HG03159 (cell line): ENCODE measurements at regions not wholly inside any gene's neighbourhood (a gene's known extent, or its start where the extent isn't known, plus 50 kb on each side); places are given as distances from the start of the nearest gene placed in this dataset.
"Not testable (repeated sequence)": the region's sequence is repeated elsewhere in the genome, so short reads cannot be mapped to it uniquely, and the experiment has no call there.

ENCODE experiments used
- ATAC-seq: cut with Tn5 transposase; IDR thresholded peaks from one replicate; pipeline ENCODE4 v1.9.1; 2021; ENCODE audit warnings: mild to moderate bottlenecking, moderate library complexity; ENCODE audit not compliant: unreplicated experiment

DNA sequence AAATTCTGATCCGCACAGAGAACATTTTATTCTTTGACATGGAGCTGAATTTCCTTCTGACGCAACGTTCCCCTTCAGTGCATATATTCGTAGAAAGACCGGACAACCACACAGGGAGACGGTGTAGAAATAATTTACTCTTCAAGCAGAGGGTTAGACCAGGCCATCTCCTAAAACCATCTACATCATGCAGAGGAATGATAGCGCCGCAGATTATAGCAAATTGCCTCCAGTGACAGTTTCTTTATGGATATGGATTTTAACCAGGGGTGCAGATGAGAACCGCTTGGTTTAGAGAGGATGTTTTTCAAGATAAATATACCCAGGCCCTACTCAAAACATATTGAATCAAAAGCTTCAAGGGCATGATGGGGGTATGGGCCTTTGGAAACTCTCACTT lies 759.3 kb upstream of the AUTS2 start:
- ATAC-seq, result no peak

DNA sequence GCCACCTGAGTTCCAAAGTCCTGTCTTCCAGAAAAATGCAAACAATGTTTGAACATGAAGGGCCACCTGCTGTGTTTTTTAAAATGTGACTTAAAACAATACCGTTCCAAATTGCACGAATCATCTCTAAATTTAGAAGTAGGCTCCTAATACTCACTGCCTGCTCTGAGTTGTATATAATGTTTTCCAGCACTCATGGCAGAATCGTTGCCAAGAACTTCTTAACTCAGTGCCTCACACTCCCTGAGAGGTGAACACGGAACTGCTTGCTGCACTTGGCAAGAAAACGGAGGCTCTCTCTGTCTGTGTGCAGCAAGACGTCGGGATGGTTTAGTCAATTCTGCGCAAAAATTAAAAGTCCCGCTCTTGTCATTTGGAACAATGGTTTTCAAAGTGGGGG lies 757.3 kb upstream of the AUTS2 start:
- ATAC-seq, result no peak

DNA sequence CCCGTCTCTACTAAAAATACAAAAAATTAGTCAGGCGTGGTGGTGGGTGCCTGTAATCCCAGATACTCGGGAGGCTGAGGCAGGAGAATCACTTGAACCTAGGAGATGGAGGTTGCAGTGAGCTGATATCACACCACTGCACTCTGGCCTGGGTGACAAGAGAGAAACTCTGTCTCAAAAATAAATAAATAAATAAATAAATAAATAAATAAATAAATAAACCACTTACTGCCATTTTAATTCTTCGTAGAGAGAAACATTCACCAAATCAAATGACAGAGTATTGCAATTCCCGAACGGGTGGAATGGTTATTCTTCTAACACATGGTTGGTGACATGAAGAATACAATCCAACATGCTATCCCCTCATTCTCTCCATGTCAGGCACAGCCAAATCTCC lies 754.3 kb upstream of the AUTS2 start:
- not testable (repeated sequence) for ATAC-seq

- no peak for ATAC-seq
These were observed 751.4 kb upstream of the AUTS2 start for GRCh38 chr7:68846811-68847325.

DNA sequence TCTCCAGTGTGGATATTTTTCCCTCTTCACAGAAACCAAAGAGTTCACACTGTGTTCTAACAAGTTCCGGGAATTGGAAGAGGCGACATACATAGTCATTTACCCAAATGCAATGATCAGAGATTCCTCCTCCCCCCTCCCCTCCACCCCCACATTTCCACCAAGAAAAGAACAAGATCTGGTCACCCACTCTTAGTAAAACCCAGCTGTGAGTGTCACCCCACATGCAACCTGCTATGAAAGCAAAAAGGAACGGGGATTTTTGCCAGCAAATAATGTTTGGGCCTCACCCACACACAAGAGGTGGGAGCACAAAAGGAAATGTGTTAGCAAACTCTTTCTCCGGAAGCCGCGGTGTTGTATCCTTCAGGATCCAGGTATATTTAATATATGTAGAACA lies 745.0 kb upstream of the AUTS2 start:
- ATAC-seq, result no peak

DNA sequence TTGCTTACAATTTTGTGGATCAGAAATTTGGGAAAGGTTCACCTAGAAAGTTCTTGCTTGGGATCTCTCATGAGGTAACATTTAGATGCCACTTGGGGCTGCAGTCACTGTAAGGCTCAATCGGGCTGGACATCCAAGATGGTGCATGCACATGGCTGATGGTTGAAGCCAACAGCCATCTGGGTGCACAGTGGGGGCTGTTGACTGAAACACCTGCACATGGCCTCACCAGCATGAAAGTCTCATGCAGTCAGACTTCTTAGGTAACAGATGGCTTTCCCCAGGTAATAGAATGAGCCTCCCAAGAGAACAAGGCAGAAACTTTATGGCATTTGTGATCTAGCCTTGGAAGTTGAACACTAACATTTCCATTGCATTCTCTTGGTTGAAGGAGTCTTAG lies 740.7 kb upstream of the AUTS2 start:
- ATAC-seq, result no peak

- no peak for ATAC-seq
These were observed 739.8 kb upstream of the AUTS2 start for GRCh38 chr7:68858497-68858896.

DNA sequence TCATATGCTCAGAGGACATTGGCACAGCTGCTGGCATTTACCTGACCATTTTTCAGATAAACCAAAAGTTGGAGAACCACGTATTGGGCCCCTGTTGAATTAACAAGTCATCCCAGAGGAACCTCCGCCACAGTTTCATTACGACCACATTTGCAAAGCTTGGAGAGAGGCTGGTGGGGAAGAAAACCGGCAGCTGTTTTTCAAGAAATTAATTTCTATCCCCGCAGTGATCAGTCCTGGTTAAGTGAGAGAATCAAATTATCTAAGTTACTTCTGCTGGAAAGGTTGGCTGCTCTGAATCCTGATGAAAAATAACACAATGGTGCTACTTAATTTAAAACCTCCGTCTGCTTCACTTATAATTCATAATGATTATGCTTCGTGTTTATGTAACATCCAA lies 737.1 kb upstream of the AUTS2 start:
- ATAC-seq, result no peak

- ATAC-seq, result no peak
These were observed 736.0 kb upstream of the AUTS2 start for GRCh38 chr7:68862261-68862660.

- no peak for ATAC-seq
These were observed 735.5 kb upstream of the AUTS2 start for GRCh38 chr7:68862736-68863135.

DNA sequence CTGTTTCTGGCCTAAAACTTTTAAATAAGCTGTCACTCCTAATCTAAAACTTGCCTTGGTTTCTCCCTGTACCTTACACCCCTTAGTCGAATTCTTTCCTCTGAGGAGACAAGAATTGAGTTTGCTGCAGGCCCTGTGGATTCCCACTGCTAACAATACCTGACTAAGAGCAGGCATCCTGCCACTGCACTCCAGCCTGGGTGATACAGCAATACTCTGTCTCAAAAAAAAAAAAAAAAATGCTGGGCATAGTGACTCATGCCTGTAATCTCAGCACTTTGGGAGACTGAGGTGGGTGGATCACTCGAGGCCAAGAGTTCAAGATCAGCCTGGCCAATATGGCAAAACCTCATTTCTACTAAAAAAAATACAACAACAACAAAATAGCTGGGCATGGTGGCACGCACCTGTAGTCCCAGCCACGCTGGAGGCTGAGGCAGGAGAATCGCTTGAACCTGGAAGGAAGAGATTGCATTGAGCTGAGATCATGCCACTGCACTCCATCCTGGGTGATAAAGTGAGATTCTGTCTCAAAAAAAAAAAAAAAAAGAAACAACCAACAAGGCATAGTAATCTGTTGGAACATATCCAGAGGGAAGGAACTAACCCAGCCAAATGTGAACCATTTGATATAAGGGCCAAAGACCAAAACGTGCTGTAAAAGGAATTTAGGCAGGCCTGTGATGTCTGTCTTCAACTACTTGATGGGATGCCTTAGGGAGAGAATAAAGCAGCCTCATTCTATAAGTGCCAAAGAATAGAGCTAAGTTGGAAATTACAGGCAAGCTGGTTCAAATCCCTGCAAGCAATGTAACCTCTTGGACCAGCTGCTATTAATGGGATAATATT lies 732.7 kb upstream of the AUTS2 start:
- no peak for ATAC-seq

- no peak for ATAC-seq
These were observed 732.1 kb upstream of the AUTS2 start for GRCh38 chr7:68866200-68866570.

DNA sequence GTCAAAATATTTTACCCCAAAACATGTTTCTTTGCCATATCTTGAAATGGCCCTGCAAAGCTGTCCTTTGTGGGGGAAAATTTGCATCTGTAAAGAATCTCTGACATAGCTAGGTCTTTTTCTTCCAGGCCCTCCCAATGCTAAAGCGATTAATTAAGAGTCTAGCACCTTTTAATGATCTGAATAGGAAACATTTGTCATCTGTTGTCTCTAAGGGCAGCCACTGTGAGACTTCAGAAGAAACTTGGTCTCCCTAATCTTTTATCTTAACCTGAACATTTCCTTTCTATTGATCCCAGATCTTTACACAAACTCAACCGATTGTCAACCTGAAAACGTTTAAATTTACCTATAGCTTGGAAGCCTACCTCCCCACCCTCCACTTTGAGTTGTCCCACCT lies 731.6 kb upstream of the AUTS2 start:
- not testable (repeated sequence) for ATAC-seq

DNA sequence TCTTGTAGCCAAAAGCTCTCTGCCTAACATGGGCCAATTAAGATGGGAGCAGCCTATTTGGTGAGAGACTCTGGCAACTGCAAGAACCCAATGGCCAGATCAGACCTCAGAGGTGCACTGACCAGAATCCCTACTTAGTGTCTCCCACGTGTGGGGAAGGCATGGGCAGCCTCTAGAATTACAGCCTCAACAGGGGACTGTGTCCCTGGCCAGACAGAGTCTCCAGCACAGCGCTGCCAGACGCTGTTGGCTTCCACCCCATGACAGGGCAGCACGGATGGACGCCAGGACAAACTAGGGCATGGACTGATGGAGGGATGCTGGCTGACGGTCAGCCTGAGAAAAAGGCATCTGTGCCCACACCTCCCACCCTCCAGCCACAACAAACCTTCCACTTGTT lies 729.3 kb upstream of the AUTS2 start:
- ATAC-seq, result no peak

DNA sequence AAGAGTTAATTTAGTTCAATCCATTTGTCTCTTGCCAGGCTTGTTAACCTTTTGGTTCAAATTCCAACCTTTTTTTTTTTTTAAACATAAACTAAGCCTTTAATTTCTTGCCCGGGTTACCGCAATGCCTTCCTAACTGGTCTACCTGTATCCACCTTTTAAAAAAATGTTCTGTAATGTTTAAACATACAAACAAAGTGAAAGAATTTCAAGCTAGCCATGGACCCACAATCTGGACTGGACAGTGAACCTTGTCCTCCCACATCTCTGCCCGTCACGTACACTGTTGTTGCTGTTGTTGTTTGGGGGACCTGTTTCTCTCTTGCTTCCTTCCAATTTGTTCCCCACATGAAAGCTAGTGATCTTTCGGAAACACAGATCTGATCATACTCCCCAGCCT lies 724.7 kb upstream of the AUTS2 start:
- no peak for ATAC-seq

- no peak for ATAC-seq
These were observed 722.4 kb upstream of the AUTS2 start for GRCh38 chr7:68875857-68876256.

DNA sequence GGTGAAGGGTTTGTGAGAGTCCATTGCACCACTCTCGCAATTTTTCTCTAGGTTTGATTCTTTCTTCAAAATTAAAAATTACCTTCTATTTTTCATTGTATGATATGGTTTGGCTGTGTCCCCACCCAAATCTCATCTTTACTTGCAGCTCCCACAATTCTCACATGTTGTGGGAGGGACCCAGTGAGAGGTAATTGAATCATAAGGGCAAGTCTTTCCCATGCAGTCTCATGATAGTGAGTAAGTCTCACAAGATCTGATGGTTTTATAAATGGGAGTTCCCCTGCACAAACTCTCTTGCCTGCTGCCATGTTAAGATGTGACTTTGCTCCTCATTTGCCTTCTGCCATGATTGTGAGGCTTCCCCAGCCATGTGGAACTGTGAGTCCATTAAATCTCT lies 711.2 kb upstream of the AUTS2 start:
- not testable (repeated sequence) for ATAC-seq

- ATAC-seq, result no peak
These were observed 709.3 kb upstream of the AUTS2 start for GRCh38 chr7:68888971-68889385.

GRCh38 chr7:68892236-68892635 lies 706.0 kb upstream of the AUTS2 start:
- no peak for ATAC-seq

DNA sequence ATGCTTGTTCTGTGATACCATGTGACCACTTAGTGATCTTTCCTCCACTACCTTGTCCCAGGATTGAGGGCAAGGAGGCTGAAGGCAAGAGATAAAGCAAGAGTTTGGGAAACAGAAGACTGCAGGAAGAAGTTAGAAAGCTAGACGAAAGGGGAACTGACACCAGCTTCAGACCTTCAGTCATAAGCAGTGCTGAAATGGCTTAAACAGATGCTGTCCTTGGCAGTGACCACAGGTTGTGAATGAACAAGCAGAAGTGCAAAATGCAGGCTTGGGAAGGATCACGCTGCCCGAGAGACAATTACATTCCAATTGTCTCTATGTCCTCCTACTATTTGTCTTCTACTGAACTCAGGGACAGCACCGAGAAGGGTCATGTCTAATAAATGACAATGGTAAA lies 704.9 kb upstream of the AUTS2 start:
- ATAC-seq, result no peak

- not testable (repeated sequence) for ATAC-seq
These were observed 699.1 kb upstream of the AUTS2 start for GRCh38 chr7:68899156-68899555.

- ATAC-seq, result no peak
These were observed 698.2 kb upstream of the AUTS2 start for GRCh38 chr7:68900096-68900495.

DNA sequence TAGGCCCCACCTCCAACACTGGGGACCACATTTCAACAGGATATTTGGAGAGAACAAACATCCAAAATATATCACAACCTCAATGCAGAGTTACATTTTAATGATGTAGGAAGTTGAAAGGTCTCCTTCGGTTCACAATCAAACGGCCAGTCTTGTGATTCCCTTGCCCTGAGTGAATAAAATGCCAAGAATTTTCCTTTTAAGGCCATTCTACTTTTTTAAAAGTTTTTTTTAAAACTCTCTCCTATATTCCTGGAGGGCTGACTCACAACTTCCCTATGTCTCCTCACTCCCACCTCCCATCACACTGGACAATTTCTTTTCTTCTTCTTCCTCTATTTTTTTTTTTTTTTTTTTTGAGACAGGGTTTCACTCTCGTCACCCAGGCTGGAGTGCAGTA lies 693.6 kb upstream of the AUTS2 start:
- no peak for ATAC-seq
